Astrocyte (in vitro differentiated cells and primary cell): ENCODE measurements at regions not wholly inside any gene's neighbourhood (a gene's known extent, or its start where the extent isn't known, plus 50 kb on each side); places are given as distances from the start of the nearest gene placed in this dataset.

ENCODE experiments used
- DNase-seq: peaks from one replicate; pipeline ENCODE4 v3.0.0-alpha.2; 2010; ENCODE audit warnings: low read depth
- FAIRE-seq: peaks from 2 replicates; lab custom pipeline; 2011; peaks lifted over from hg19 to GRCh38; lab: Jason Lieb, UNC
- H2AFZ ChIP-seq: 2 replicates; pipeline ENCODE4 v1.6.0; 2012; ENCODE audit warnings: low read depth, low read length, inconsistent platforms
- H3K27ac ChIP-seq: 2 replicates; pipeline ENCODE4 v1.5.1; 2011; ENCODE audit warnings: low read depth, low read length, inconsistent platforms
- H3K27me3 ChIP-seq: 2 replicates; pipeline ENCODE4 v1.6.0; 2011; ENCODE audit warnings: low read length, inconsistent platforms; ENCODE audit not compliant: insufficient read depth
- H3K36me3 ChIP-seq: 2 replicates; pipeline ENCODE4 v1.5.1; 2011; ENCODE audit warnings: low read length, inconsistent platforms; ENCODE audit not compliant: insufficient read depth
- H3K4me1 ChIP-seq: 2 replicates; pipeline ENCODE4 v1.5.1; 2011; ENCODE audit warnings: low read length, inconsistent platforms; ENCODE audit not compliant: insufficient read depth
- H3K4me2 ChIP-seq: 2 replicates; pipeline ENCODE4 v1.6.0; 2012; ENCODE audit warnings: low read length, inconsistent platforms
- H3K4me3 ChIP-seq: 2 replicates; pipeline ENCODE4 v1.5.1; 2011; ENCODE audit warnings: low read depth, mild to moderate bottlenecking, low read length, inconsistent platforms; ENCODE audit not compliant: insufficient read depth
- H3K79me2 ChIP-seq: 2 replicates; pipeline ENCODE4 v1.6.0; 2012; ENCODE audit warnings: mild to moderate bottlenecking, low read length, inconsistent platforms; ENCODE audit not compliant: insufficient read depth
- H3K9ac ChIP-seq: 2 replicates; pipeline ENCODE4 v1.6.0; 2012; ENCODE audit warnings: mild to moderate bottlenecking, low read length, inconsistent platforms
- H3K9me3 ChIP-seq: 2 replicates; pipeline ENCODE4 v1.5.1; 2012; ENCODE audit warnings: low read depth, mild to moderate bottlenecking, low read length, inconsistent platforms; ENCODE audit not compliant: insufficient read depth
- H4K20me1 ChIP-seq: 2 replicates; pipeline ENCODE4 v1.6.0; 2012; ENCODE audit warnings: low read length, inconsistent platforms; ENCODE audit not compliant: insufficient read depth
- H3K27ac Mint-ChIP-seq: one replicate; pipeline ENCODE4 v1.8.0; 2021; ENCODE audit warnings: mild to moderate bottlenecking, mixed read lengths; ENCODE audit not compliant: unreplicated experiment
- H3K27me3 Mint-ChIP-seq: one replicate; pipeline ENCODE4 v1.8.0; 2021; ENCODE audit warnings: low read depth, mixed read lengths; ENCODE audit not compliant: unreplicated experiment
- H3K36me3 Mint-ChIP-seq: one replicate; pipeline ENCODE4 v1.8.0; 2021; ENCODE audit warnings: low read depth, mixed read lengths; ENCODE audit not compliant: unreplicated experiment
- H3K4me1 Mint-ChIP-seq: one replicate; pipeline ENCODE4 v1.8.0; 2021; ENCODE audit warnings: low read depth, mixed read lengths; ENCODE audit not compliant: unreplicated experiment
- H3K4me3 Mint-ChIP-seq: one replicate; pipeline ENCODE4 v1.8.0; 2021; ENCODE audit warnings: mild to moderate bottlenecking, moderate library complexity, mixed read lengths; ENCODE audit not compliant: unreplicated experiment
- H3K9me3 Mint-ChIP-seq: one replicate; pipeline ENCODE4 v1.8.0; 2021; ENCODE audit warnings: mild to moderate bottlenecking, mixed read lengths; ENCODE audit not compliant: unreplicated experiment
- EZH2 ChIP-seq: IDR thresholded peaks from 2 replicates; pipeline ENCODE4 v1.6.1; 2012; ENCODE audit warnings: mild to moderate bottlenecking, low read length, inconsistent platforms; ENCODE audit not compliant: insufficient read depth
- TF ChIP-seq, protein P1 (sequence below): IDR thresholded peaks from 2 replicates; pipeline ENCODE4 v1.5.1; 2011; ENCODE audit warnings: low read depth, mild to moderate bottlenecking, inconsistent platforms, low read length, moderate library complexity; ENCODE audit not compliant: insufficient read depth

DNA sequence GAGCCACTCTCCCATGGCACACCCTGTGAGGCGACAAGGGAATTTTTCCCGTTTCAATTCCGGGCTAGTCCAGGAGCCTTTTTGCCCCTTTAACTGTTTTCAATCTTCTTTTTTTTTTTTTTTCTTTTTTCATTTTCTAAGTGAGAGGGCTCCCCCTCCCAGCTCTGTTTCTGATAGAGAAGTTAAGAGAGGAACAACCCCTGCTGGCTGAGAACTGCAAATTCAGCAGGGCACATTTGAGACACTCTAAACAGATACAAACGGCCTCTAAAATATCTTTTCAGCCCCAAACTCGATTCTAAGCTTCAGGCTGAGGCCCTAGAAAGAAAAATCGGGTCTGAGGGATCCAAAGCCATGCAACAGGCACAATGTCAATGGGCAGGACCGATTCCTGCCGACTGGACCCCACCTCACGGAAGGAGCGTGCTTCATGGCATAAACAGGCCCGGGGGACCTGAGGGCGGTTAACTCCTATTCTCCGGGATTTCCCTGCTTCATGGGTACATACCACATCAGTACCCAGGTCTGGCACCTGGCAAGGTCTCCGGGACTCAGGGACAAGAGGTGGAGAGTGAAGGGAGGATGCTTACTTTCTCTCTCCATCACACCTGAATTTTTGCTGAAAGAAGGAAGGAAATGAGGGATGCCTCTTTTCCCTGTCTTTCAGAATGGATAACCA, 627.5 kb downstream of the BUD13 start:
- FAIRE-seq (no peak), DNase-seq (no peak)
- Histone ChIP-seq H3K27ac (no peak overlapping the region), H4K20me1 (no peaks in the 10 kb centered on the region), H3K4me2 (no peak overlapping the region), H3K36me3 (no peaks in the 10 kb centered on the region), H3K27me3 (no peaks in the 10 kb centered on the region), H2AFZ (no peak overlapping the region), H3K4me3 (no peak overlapping the region), H3K9ac (no peak overlapping the region), H3K4me1 (no peaks in the 10 kb centered on the region), H3K79me2 (no peaks in the 10 kb centered on the region), H3K9me3 (no peaks in the 10 kb centered on the region)
- Mint-ChIP-seq H3K36me3 (no peaks in the 10 kb centered on the region), H3K27me3 (peaks cover 11% of the 10 kb centered on the region), H3K4me3 (no peak overlapping the region), H3K27ac (no peak overlapping the region), H3K9me3 (peaks cover 4% of the 10 kb centered on the region), H3K4me1 (no peaks in the 10 kb centered on the region)
- TF ChIP-seq, protein P1, sequence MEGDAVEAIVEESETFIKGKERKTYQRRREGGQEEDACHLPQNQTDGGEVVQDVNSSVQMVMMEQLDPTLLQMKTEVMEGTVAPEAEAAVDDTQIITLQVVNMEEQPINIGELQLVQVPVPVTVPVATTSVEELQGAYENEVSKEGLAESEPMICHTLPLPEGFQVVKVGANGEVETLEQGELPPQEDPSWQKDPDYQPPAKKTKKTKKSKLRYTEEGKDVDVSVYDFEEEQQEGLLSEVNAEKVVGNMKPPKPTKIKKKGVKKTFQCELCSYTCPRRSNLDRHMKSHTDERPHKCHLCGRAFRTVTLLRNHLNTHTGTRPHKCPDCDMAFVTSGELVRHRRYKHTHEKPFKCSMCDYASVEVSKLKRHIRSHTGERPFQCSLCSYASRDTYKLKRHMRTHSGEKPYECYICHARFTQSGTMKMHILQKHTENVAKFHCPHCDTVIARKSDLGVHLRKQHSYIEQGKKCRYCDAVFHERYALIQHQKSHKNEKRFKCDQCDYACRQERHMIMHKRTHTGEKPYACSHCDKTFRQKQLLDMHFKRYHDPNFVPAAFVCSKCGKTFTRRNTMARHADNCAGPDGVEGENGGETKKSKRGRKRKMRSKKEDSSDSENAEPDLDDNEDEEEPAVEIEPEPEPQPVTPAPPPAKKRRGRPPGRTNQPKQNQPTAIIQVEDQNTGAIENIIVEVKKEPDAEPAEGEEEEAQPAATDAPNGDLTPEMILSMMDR = no peak
- no peak for TF ChIP-seq EZH2

- Histone ChIP-seq H3K4me3 (no peak overlapping the region), H2AFZ (no peak overlapping the region), H3K79me2 (no peaks in the 10 kb centered on the region), H3K4me2 (no peak overlapping the region), H3K4me1 (no peaks in the 10 kb centered on the region), H3K9ac (no peak overlapping the region), H3K27me3 (no peaks in the 10 kb centered on the region), H3K27ac (no peak overlapping the region), H3K9me3 (no peaks in the 10 kb centered on the region), H3K36me3 (no peaks in the 10 kb centered on the region), H4K20me1 (no peaks in the 10 kb centered on the region)
- TF ChIP-seq, protein P1 = no peak
- no peak for TF ChIP-seq EZH2
- no peak overlapping the region for H3K27ac Mint-ChIP-seq
- no peak overlapping the region for H3K4me3 Mint-ChIP-seq
- peaks cover 4% of the 10 kb centered on the region for H3K9me3 Mint-ChIP-seq
- DNase-seq (no peak), FAIRE-seq (no peak)
- H3K36me3 Mint-ChIP-seq = no peaks in the 10 kb centered on the region
- H3K27me3 Mint-ChIP-seq = peaks cover 15% of the 10 kb centered on the region
- no peaks in the 10 kb centered on the region for H3K4me1 Mint-ChIP-seq
These were observed 628.3 kb downstream of the BUD13 start for GRCh38 chr11:116144387-116144958.

DNA sequence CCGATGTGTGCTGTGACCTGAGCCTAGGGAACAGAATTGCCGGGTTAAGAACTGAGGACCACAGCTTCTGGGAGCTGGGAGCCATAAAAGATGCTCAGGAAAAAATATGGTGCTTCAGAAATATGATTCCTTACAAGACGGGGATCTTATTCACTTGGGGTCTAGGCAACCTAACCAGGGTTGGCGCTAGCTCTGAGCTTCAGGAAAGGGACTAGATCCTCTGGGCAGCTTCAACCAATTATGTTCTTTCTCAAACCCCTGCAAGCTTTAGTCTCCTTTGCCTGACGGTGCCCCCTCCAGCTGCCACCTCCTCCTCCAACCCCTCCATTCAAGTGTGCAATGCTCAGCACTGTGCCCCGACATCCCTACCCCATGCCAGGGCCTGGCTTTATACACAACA, 634.1 kb upstream of the CADM1 start:
- no peaks in the 10 kb centered on the region for H3K36me3 ChIP-seq
- no peak overlapping the region for H3K9ac ChIP-seq
- DNase-seq (no peak), FAIRE-seq (no peak)
- no peaks in the 10 kb centered on the region for H3K79me2 ChIP-seq
- H3K36me3 Mint-ChIP-seq = no peaks in the 10 kb centered on the region
- H3K27ac ChIP-seq = no peak overlapping the region
- H3K27me3 ChIP-seq = no peaks in the 10 kb centered on the region
- no peaks in the 10 kb centered on the region for H3K4me1 Mint-ChIP-seq
- no peaks in the 10 kb centered on the region for H3K4me1 ChIP-seq
- H3K27ac Mint-ChIP-seq = no peak overlapping the region
- H2AFZ ChIP-seq = no peak overlapping the region
- no peaks in the 10 kb centered on the region for H4K20me1 ChIP-seq
- no peak overlapping the region for H3K4me2 ChIP-seq
- no peak overlapping the region for H3K4me3 Mint-ChIP-seq
- H3K9me3 ChIP-seq = no peaks in the 10 kb centered on the region
- H3K27me3 Mint-ChIP-seq = peaks cover 28% of the 10 kb centered on the region
- TF ChIP-seq, protein P1 = no peak
- TF ChIP-seq EZH2 = no peak
- H3K9me3 Mint-ChIP-seq = no peaks in the 10 kb centered on the region
- H3K4me3 ChIP-seq = no peak overlapping the region
